Vagina (tissue), 2 donors: ENCODE measurements at regions not wholly inside any gene's neighbourhood (a gene's known extent, or its start where the extent isn't known, plus 50 kb on each side); places are given as distances from the start of the nearest gene placed in this dataset.

ENCODE experiments used
- CTCF ChIP-seq, 3 experiments: fragments of 450-650 bp in 2 of 3; fragments of 200-600 bp in 1 of 3; sonication (generic) in 1 of 3; IDR thresholded peaks; one replicate each; pipeline ENCODE4 v1.5.1; 2017 to 2019; ENCODE audit warnings: antibody characterized with exemption in 3 of 3, mild to moderate bottlenecking in 2 of 3, moderate library complexity in 2 of 3
- POLR2AphosphoS5 ChIP-seq, 2 donors: sonication (generic); formaldehyde crosslinking; IDR thresholded peaks; one replicate each; pipeline ENCODE4 v1.9.0; 2017; ENCODE audit warnings: antibody characterized with exemption in 2 of 2, mild to moderate bottlenecking in 2 of 2, low read depth in 1 of 2; ENCODE audit not compliant: insufficient read depth in 1 of 2

GRCh38 chr2:6054161-6054671 is 362.0 kb downstream of the SOX11 start:
- no peak for TF ChIP-seq CTCF (IDR thresholded peaks at IDR 0.05)
- no peak for TF ChIP-seq POLR2AphosphoS5 (IDR thresholded peaks at IDR 0.05; ENCODE audit: insufficient read depth in 1 of 2, low read depth in 1 of 2)
